ENCODE measurements at regions not wholly inside any gene's neighbourhood (a gene's known extent, or its start where the extent isn't known, plus 50 kb on each side); places are given as distances from the start of the nearest gene placed in this dataset.
"Not testable (repeated sequence)": the region's sequence is repeated elsewhere in the genome, so short reads cannot be mapped to it uniquely, and the experiment has no call there.

- TF ChIP-seq CTCF (IDR thresholded peaks at IDR 0.05); POLR2AphosphoS5 (IDR thresholded peaks at IDR 0.05; ENCODE audit: low read depth, low read length); SIN3A (IDR thresholded peaks at IDR 0.05; ENCODE audit: borderline replicate concordance, insufficient read depth, low read depth, low read length): not testable (repeated sequence)
Measured at GRCh38 chr11:67793750-67794149, 119.3 kb upstream of the ALDH3B2 start.

Data from Panc1 (cell line).